GM21786 (cell line): ENCODE measurements at regions not wholly inside any gene's neighbourhood (a gene's known extent, or its start where the extent isn't known, plus 50 kb on each side); places are given as distances from the start of the nearest gene placed in this dataset.

ENCODE experiments used
- ATAC-seq: cut with Tn5 transposase; IDR thresholded peaks from one replicate; pipeline ENCODE4 v1.9.1; 2021; ENCODE audit not compliant: unreplicated experiment

DNA sequence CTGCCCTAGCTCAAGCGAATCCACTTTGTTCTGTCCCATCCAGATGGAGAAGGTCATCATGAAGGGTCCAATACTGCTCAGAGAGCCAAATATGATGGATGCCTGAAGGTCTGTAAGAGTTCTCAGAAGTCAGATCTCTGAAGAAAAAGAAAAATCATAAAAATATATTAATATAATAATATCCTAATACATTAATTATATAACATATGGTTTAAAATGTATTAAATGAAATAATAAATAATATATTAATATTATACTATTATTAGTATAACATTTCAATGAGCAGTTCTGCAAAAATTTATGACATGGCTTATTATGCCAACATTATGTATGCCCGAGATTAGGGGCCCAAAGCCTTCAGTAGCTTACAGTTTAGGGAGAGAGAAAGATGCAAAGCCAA is 78.2 kb upstream of the GPR12 start:
- no peak for ATAC-seq

DNA sequence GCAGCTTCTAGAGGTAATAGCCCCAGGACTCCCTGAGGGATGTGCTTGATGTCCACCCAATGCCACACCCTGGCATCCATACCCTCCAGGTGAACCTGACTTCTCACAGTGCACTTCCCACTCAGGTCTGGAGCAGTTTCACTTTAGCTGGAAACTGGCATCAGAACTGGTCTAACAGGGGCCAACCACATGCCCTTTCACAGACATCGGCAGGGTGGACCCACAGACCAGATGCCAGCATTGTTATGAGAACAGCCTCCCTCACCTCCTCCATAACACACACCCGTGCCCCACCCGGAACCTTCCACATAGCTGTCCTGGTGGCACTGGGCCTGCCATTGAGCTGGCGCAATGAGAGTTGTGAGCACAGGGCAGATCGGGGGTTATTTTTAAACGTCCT is 77.4 kb upstream of the GPR12 start:
- ATAC-seq: no peak

DNA sequence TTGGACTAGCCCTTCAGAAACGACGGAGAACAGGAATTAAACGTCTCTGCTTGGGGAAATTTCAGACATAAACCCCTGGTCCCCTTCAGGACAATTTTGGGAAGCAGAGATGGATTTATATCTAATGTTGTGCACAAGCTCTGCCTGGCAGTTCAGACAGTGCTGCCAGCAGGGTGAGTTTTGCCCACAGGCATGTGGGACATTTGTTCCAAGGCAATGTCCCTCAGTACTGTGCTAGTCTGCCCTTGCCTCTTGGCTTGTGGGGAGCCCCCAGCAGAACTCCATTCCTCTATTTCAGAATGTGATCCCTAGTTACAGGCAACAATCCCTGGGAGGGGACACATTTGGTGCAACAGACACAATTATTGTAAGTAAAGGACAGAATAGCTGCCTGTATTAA is 76.5 kb upstream of the GPR12 start:
- ATAC-seq: no peak

DNA sequence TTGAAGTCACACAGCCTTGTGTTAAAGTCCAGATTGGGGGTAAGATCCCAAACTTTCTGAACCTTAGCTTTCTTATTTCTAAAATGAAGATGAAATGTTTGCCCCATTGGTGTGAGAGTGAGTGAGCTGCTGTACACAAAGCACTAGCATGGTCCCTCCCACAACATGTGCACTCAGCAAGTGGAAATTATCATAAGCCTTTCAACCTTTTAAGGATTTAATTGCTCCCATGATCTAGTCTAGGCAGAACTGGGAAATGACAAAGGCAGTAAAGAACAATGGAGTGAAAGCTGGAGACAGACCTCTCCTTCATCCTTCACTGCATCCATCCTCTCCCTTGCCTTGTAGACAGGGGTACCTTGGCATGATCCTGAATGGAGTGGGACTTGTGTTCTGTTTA is 76.0 kb upstream of the GPR12 start:
- ATAC-seq: no peak

DNA sequence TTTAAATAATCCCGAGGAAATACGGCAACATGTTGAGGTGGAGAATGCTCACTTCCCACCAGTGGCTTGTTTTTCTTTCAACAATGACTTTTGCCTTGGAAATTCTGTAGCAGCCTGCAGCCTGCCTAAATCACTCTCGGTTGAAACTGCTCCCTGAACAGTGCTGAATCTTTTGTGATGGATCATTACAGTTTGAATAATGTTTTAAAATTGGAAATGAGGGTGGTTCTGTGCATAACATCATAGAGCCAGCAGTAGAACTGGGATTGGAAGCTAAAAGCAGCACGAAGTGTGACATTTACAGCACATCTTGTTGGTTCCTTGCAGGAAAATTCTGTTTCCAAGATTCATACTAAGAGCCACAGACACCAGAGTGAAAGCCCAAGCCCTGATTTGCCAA is 74.1 kb upstream of the GPR12 start:
- no peak for ATAC-seq

DNA sequence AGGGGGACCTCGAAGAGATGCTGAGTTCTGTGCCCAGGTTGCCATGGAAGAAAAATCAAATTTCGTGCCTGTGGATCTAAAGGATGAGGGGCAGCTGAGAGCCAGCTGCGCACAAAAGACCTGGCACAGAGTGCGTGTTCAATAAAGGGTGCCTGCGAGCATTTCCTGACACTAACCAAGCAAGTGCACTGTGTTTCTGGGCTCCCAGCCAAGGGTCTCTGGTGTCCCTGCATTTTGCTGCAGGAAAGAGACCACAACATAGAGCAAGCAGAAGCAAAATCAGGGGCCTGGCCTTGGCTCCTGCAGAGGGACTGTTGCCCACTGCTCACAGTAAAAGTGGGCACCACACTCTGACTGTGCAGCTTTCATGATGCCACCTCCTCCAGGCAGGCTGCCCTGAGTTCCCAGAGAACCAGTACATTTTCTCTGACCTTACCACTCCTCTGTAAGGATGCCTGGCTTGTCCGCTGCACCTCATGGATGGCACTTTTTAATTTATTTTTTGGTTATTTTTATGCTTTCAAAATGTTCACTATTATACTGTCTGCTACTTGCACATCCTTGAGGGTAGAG is 70.8 kb upstream of the GPR12 start:
- no peak for ATAC-seq

DNA sequence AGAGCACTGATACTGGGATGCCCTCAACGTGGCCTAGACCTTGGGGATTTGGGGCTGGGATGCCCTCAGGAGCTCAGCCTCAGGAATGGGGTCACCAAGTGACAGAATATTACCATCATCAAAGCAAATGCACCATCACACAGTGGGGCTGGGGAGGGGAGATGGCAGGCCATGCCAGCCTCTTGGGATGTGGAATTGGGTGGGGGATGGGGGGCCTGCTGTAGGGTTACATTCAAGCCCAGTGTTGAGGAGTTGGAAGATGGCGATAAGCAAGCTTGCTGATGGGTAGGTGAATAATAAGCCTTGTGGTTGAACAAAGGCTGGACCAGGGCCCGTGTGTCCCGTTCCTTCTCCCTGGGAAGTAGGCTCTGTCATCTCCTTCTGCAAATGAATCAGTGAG is 69.1 kb upstream of the GPR12 start:
- ATAC-seq: no peak

DNA sequence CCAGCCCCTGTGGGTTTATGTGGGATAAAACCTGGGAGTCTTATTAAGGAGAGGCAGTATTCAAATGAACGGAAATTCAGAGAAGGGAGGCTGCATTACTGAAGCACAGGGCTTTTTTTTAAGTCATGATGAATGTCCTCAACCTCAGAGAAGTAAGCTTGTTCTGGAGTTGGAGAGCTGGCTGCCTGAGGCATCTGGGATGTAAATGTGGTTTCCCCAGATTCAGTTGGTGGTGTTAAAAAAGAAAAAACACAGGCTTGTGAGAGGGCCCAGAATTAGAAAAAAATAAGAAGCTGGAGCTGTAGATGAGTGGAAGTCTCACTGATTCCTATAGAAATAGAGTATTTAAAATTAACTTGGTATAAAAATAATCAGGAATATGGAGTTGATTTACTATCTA is 64.0 kb upstream of the GPR12 start:
- no peak for ATAC-seq

DNA sequence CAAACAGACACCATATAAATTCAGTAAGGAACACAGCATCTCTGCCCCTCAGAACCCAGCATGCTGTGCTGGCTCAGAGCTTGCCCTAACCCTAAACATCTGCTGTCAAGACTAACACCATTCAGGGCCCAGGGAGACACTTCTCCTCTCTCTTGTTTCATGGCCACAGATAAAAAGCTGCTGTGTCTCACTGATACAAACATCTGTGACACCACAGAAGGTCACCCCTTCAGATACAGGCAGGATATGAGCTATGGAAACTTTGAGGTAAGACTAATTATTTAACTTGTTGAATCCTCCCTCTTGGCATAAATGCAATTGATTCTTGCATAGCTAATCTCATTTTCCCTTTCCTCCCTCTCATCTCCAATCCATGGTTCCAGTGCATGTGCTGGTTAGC is 61.6 kb upstream of the GPR12 start:
- no peak for ATAC-seq

DNA sequence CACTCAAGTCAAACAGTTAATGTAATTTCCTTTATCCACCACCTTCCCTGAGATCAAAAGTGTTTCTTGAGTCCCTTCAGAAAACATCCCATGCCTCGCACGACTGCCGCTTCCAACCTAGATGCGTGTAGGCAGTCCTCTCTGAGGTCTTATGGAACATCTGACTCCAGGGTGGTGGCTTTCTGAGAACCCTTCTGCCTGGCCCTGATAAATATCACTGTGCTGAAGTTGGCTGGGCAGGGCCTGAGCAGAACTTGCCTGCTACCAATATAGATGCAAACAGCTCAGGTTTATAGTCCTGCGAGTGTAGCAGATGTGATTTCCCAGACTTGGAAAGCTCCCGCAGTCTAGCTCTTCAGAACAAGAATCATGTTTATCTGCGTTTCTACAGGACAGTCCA is 61.1 kb upstream of the GPR12 start:
- ATAC-seq: no peak

DNA sequence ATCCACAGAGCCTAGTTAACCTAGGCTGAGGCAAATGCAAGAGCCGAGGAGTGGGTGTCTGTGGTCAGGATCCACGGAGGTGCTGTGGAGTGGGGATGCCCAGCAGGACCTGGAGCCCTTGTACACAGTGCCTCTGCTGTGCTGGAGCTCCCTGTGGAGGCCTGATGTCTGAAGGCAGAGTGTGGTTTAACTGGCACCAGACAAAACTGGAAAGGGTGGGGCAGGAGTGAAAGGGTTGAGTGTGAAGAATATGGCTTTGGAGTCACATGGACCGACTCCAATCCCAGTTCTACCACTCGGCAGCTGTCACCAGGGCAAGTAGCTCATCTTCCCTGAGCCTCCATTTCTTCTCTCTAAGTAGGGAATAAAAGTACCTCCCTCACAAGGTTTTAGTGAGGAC is 60.3 kb upstream of the GPR12 start:
- no peak for ATAC-seq

DNA sequence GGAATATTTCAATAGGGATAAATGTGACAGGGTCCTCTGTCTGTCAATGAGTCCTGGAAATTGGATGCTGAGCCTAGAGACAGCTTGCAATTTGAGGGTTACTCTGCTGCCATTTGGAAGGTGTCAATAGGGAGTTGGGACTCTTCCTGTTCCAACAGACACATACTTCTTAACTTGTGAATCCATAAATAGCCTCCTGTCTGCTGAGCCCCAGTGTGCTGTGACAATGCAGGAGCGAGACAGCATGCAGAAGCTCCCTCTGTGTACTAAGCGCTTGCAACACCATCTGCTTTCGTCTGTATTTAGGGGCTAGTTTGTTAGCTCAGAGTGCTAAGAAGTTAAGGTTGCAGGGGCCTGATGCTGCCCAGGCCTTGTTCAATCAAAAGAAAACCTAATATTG is 58.5 kb upstream of the GPR12 start:
- ATAC-seq: no peak

DNA sequence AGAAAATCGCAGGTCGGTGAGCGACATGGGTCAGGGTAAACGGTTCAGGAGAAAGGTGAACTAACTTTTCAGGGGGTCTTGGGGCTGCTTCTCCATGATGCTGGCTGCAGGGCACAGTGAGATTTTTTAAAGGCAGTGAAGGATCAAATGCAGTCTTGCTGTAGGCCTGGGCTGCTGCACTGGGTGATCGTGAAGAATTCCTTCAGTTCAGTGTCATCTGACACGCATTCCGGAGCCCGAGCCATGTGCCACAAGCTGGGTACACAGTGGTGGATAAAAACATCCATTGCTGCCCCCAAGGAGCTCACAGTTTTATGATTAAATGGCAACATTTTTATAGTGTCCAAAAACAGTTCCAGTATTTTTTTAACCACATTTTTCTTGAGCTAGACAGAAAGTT is 56.3 kb upstream of the GPR12 start:
- ATAC-seq: no peak

DNA sequence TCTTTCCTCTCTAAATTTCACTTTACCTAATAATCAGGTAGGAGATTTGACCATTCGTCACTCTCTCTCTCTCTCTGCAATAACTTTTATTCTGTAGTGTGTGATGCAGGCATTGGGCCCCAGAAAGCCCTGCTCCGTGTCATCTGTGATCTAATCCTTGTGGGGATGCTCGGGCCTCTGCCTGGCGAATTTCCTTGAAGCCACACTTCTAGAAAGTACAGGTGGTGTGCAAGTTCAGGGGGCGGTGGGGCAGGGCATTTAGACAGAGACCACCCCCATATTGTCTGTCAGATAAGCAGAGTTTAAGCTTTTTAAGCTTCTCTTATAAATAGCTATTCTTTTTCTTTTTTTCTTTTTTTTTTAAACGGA is 53.4 kb upstream of the GPR12 start:
- no peak for ATAC-seq

DNA sequence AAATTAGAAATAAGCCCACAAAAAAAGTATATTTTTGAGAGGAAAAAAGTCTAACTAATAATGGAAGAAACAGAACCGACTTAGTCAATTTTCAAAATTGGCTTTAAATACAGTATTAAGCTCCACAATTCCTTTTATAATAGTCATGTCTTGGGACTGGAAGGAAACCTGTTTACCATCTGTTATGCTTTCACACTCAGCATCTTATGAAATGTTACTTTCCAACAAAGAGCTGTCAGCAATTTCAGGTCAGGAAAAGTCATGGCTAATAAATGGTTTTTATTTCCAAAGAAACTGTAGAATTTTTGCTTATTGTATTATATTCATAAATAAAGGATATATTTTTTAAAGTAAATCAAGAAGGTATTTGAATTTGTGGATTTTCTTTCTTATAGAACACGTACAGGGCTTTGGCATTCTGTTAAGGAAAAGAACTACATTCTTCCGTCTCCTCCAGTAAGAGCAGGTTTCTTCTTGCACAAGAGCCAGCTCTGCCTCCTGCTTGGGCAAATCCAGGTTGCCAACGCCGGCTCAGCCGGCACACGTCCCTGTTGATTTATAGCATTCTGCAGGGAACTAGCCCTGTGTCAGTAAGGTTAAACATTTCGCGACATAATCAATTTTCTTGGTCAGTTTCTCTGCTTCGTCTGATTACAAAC is 52.9 kb upstream of the GPR12 start:
- no peak for ATAC-seq

DNA sequence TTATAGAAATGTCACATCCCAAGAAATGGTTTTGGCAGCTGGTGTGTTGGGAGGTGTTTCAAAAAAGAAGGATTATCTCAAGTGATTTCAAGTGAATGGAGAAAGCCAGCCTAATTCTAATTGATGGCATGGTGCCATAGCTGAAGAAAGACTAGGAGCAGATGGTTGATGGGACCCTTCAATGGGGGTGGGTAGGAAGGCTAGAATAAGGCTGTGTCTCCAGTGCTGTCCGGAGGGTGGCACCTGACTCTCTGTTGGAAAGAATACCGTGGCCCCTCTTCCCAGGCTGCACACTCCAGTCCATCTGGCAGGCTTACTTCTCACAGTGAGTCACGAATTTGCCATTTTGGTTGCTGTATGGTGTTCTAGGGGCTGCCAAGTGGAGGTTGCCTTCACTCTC is 51.0 kb upstream of the GPR12 start:
- ATAC-seq: no peak
